Cerebellar cortex (tissue), 1 donor: ENCODE measurements at regions not wholly inside any gene's neighbourhood (a gene's known extent, or its start where the extent isn't known, plus 50 kb on each side); places are given as distances from the start of the nearest gene placed in this dataset.
"Not testable (repeated sequence)": the region's sequence is repeated elsewhere in the genome, so short reads cannot be mapped to it uniquely, and the experiment has no call there.

Experiments used
- DNase-seq: peaks from one replicate; pipeline ENCODE4 v3.0.0-alpha.2; 2015; ENCODE audit warnings: low spot score

GRCh38 chr13:52565324-52565723, 76.9 kb upstream of the HNRNPA1L2 start:
- DNase-seq: not testable (repeated sequence)

GRCh38 chr13:52569904-52570602, 72.2 kb upstream of the HNRNPA1L2 start:
- DNase-seq: peak; percentile 60

- DNase-seq: not testable (repeated sequence)
These were observed 71.1 kb upstream of the HNRNPA1L2 start for GRCh38 chr13:52571163-52571562.

GRCh38 chr13:52582962-52583361, 59.3 kb upstream of the HNRNPA1L2 start:
- not testable (repeated sequence) for DNase-seq
